NCI-H524 (cell line): ENCODE measurements at regions not wholly inside any gene's neighbourhood (a gene's known extent, or its start where the extent isn't known, plus 50 kb on each side); places are given as distances from the start of the nearest gene placed in this dataset.

Source experiments
- DNase-seq, 2 experiments: peaks; one replicate each; lab custom pipeline; 2025; lab: John Stamatoyannopoulos, UW

DNA sequence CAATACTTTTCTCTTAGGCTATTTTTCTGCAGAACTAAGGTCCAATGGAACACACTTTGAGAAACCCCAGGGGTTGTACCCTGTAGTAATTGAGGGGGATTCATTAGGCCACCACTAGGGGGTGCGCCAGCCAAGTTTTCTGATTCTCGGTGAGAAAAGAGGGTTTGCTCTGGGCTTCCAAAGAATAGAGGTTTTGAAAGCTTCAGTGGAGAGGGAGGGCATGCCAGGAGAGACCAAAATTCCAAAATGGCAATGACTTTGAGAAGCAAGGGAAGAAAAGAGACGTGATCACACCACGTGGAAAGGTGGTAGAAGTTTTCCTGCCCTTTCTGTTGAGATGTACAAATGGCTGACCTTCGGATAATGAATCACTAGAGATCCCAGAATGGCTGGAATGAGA is 323.3 kb downstream of the RPS6KC1 start:
- DNase-seq = peak; percentile 30 to 67

DNA sequence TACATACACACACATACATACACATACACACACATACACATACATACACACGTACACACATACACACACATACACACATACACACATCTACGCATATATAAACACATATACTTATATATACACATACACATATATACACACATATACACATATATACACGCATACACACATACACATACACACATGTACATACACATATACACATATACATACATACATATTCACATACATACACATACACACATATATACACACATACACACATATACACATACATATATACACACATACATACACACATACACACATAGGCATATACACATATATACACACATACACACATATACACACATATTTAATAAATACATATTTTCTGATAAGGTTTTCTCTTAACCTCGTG is 324.0 kb downstream of the RPS6KC1 start:
- DNase-seq = no peak

GRCh38 chr1:213376862-213377372 is 325.9 kb downstream of the RPS6KC1 start:
- no peak for DNase-seq

DNA sequence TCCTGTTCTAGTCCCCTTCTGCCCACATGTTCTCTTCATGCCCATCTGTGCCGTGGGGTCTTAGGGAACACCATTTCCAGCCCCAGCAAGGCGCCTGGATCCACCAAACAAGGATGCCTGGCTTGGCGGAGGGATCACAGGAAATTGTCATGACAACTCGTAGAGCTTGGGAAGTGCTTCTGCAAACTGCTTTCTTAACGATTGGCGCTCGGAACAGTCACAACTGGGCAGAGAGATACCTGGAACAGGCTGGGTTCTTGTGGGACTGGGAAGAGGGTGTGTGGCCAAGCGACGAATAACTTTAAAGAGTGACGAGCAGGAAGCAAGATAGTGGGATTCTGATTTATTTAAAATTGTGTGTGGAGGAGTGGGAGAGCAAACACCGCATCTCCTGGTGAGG is 329.8 kb downstream of the RPS6KC1 start:
- peak in 1 of 2 experiments; percentile 51 for DNase-seq

DNA sequence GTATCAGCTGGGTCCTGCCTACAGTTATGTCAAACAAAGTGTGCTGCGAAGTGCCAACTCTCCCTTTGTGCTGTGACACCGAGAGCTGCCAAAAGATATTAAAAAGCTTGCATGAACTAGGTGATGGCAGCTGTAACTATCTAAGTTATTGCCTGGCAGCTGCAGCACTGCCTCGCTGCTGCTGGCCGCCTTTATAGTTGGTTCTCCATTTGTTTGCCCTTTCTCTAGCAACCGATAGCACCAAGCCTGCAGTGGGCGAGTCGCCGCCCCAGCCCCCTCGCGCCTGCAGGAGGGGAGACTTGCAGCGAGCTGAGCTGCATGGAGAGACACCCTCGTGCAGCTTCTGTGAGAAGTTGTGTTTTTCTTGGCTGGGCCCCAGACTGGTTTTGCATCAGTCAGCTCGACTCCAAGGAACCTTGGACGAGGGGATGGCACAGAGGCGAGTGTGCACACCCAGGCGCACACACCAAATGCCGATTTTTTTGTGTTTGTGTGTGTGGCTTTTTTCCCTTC is 330.6 kb downstream of the RPS6KC1 start:
- peak in 1 of 2 experiments; percentile 6 for DNase-seq

GRCh38 chr1:213383465-213383864 is 332.4 kb downstream of the RPS6KC1 start:
- no peak for DNase-seq

DNA sequence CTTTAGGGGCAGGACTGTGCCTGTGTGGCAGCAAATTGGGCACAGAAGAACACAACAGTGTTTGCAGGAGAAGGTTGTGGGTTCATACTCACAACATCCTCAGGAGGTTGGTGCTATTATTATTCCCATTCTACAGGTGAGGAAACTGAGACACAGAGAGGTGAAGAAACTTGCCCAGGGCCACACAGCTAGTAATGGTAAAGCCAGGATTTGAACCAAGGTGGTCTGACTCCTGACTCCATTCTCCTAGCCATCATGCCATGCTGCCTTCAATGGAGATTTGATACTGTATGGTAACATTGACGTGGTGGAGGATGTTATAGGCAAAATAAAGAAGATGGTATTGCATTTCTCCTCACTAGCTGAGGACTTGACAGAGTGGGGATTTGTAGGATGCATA is 334.2 kb downstream of the RPS6KC1 start:
- DNase-seq = no peak

DNA sequence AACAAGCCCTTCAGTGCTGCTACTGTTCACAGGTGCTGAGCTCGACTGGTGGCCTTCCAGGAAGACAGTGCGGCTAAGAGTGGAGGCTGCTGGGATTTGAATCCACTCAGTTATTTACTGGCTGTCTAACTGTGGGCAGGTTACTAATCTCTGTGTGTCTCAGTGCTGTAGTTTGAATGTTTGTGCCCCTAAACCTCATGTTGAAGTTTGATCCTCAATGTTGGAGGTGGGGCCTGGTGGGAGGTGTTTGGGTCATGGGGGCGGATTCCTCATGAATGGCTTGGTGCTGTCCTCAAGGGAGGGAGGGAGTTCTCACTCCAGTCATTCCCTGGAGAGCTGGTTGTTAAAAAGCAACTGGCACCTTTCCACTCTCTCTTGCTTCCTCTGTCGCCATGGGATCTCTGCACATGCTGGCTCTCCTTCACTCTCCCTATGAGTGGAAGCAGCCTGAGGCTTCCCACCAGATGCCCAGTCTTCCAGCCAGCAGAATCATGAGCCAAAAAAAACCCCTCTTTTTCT is 334.8 kb downstream of the RPS6KC1 start:
- DNase-seq = no peak

- DNase-seq = no peak
Measured at GRCh38 chr1:213387380-213388015, 336.5 kb downstream of the RPS6KC1 start.

DNA sequence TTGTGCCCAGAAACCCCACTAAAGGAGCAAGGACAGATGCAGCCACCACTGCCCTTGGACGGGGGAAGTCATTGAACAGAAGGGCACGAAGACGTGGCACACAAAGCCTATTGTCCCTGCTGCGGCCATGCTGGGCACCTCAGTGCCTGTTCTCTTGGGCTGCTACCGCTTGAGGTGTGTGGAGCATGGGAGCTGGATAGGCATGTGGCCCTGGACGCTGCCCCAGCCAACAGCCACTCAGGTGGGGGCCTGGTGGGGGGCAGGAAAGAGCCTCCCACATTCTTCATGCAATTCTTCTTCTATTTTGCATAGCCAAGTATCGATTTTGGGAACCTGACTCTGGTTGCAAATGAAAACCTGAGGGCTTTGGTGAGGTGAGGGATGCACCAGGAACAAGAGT is 337.2 kb downstream of the RPS6KC1 start:
- no peak for DNase-seq

- DNase-seq = no peak
Measured at GRCh38 chr1:213389061-213389581, 338.1 kb downstream of the RPS6KC1 start.

DNA sequence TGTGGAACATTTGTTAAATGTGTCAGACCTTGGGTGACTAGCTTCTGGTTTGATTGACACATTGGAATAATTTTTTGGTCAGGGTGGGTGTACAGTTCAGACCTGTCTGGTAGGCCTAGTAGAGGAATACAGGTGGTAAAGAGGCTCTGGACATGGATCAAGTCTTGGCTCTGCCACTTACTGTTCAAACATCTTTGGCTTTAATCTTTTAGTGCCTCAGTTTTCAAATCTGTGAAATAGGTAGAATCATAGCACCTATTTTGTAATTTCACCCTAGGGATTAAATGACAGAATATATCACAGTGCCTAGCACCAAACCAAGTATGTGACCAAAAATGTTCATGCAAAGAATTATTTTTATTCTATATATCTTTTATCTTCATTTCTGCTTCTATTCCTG is 340.4 kb downstream of the RPS6KC1 start:
- DNase-seq = no peak

DNA sequence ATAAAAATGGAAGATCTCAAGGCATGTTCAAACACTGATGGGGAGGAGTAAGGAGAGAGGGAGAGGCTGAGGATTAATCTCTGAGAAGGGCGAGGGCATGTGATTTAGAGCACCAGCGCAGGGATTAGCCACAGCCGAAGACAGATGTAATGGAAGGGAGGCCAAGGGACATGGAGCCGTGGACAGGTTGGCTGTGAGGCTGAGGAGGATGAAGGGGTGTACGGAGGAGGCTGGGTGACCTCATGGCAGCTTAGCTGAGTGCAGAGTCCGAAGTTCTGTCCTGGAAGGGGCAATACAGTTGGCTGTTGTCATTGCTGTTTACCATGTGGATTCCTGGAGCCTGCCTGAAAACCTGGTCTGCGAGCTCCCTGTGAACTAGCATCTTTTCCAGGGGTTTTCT is 342.8 kb downstream of the RPS6KC1 start:
- DNase-seq = peak; percentile 4 to 45

GRCh38 chr1:213394837-213395236 is 343.8 kb downstream of the RPS6KC1 start:
- no peak for DNase-seq

DNA sequence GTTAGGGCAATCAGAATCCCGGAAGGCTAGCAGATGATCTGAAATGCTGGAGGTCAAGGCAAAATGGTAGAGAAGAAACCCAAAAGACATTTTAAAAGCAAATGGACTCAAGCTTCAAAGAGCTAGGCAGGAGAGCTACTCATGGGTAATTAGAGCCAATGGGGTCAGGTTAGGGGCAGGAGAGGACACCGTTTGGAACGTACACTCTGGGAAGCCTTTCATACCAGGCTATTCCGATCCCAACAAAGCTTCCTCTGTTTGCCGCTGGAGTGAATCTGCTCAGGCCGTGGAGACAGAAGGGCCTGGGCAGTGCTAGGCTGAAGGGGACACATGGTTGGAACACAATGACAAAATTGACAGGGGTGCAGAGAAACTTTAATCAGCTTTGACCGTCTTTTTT is 346.6 kb downstream of the RPS6KC1 start:
- DNase-seq = no peak

DNA sequence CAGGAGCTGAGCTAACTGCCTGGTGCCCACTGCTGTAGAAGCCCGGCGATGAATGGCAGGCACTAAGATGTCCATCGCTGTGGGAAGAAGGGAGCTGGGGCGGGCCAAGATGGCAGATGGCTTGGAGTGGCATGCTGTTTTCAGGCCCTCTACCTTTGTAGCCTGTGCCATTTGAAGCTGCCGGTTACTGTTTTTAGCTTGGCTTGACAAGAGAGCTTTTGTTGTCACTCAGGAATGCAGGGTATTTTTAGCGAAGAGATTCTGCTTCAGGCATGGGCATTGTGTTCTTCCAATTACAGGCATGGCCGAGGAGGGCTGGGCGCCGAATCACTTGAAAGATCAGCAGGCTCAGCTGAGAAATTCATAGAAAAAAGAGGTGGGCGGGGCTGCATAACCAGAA is 348.7 kb downstream of the RPS6KC1 start:
- DNase-seq = no peak

DNA sequence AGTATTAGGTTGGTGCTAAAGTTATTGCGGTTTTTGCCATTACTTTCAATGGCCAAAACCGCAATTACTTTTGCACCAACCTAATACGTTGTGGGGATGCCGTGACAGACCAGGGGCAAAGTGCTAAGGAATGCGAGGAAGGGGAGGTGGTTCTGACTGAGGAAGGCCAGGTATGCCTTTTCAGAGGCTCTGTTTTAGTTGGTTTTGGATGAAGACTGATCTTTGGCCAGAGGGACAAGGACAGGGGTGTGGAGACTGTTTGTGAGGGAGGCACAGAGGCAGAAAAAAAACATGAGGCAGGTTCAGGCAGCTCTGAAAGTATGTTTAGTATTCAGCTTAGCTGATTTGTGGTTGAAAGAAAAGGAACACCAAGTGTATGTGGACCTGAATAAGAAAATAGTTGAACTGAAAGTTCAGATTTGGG is 358.2 kb downstream of the RPS6KC1 start:
- DNase-seq = no peak

GRCh38 chr1:213409971-213410370 is 358.9 kb downstream of the RPS6KC1 start:
- no peak for DNase-seq

- no peak for DNase-seq
Measured at GRCh38 chr1:213414346-213414745, 363.3 kb downstream of the RPS6KC1 start.

- no peak for DNase-seq
Measured at GRCh38 chr1:213414911-213415310, 363.9 kb downstream of the RPS6KC1 start.

DNA sequence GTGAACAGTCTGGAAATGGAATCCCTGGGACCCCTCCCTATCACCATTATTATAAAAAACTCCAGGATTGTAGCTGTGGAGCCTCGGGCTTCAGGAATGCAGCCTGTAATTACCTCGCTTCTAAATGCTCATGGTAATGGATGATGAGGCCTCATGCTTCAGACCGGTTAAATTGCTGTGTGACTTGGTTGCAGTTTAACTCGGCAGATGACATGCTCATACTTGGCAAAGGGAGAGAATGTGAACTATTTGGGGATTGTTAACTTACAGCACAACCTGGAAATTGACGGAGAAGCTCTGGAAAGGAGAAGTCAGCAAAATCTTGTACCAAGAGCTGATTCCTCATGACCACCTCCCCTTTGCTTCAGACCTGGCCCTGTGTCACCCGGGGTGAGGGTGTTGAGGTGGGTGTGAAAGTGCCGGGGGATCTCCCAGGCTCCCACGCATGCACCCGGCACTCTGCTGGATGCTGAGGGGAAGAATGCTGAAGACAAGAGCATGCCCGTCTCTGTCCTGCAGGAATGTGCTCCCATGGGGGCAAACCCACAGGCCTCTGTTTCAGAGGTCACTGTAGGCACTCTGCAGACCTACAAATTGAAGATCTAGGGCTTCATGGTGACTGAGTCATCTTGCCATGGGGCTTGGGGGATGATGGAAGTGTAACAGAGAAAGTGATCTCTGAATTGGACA is 364.8 kb downstream of the RPS6KC1 start:
- no peak for DNase-seq

- no peak for DNase-seq
Measured at GRCh38 chr1:213416461-213417224, 365.6 kb downstream of the RPS6KC1 start.
